Hematopoietic multipotent progenitor cell treated with erythropoietin and hydrocortisone succinate and interleukin-3 and kit ligand, for 8 days (in vitro differentiated cells): ENCODE measurements at regions not wholly inside any gene's neighbourhood (a gene's known extent, or its start where the extent isn't known, plus 50 kb on each side); places are given as distances from the start of the nearest gene placed in this dataset.

Experiments
- DNase-seq: peaks from one replicate; pipeline ENCODE4 v3.0.0-alpha.2; 2015

DNA sequence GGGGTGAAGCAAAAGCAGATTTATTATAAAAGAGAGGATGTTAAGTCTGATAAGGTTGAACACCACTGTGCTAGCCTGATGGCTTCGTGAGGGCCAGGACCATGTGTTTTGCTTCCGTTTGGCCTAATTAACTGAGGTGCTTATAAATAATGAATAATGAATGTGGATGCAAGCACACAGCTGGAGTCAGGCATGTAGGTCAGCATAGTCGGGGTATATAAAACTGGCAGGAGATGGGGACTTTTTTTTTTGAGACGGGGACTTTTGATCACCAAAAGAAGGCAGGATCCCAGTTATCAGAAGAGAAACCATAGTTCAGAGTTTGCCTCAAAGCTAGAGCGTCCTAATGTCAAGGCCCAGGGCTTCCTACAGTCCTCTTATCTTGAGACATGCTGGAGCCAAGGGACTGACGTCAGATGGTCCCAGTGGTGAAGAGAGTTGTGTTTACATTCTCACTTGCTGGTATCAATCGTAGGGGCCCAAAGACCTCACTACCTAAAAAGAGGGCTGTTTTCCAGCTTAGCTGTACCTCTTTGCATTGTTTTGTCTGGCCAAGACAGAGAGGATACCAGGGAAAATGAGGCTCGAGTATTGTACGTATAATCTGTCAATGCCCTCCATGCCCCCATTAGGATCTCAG lies 50.4 kb downstream of the RTL9 start:
- DNase-seq, result peak; percentile 57

GRCh38 chrX:110409925-110410324 lies 51.3 kb downstream of the RTL9 start:
- peak; percentile 50 for DNase-seq

DNA sequence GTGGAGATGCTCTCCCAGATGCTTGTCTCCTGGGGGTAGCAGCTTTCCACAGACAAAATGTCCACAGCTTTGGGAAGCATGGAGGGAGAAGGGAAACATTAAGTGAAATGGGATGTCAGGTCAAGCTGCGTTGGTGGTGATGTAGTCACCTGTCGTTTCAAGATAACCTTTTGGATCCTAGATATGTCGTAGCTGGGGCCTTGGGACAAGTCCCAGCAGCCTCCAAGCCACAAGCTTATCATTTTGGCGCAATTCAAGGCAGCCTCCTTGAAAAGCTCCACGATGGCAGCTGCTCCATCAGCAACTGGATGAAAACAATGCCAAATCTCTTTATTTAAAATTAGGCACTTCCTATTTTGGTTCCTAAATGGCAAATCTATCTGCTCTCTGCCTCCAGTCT lies 52.0 kb downstream of the RTL9 start:
- DNase-seq, result peak; percentile 61

DNA sequence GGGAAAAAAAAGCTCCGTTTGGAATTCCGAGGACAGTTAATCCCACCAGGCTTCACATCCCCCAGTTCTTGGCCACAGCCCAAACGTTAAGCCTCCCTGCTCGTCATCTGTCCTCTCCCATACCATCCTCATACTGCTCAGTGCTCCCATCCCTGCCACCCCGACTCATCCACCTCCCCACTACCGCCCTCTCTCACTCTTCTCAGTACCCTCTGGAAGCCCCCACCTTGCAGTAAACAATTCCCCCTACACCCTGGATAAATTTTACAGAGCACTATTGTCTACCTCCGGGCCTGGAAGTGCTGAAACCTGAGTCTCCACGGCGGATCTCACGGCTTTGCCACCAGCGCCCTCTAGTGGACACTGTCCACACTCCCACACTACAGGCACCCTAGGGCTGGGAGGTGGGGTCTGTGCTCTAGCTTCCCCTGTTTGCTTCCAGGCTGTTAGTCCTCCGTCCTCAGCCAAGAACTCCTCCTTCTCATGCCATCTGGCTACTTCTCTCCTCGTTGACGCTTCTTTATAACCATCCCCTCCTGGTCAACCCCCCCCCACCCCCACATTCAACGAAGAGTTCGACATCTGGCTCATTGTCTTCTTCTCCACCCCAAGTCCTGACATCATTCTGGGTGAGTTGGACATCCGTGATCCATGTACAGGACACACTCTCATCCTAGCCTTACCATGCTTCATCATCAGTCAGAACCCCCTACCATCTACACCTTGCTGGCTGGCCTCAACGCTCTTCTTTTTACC lies 54.5 kb downstream of the RTL9 start:
- peak; percentile 78 for DNase-seq

- no peak for DNase-seq
Measured at GRCh38 chrX:110413727-110414124, 55.1 kb downstream of the RTL9 start.

DNA sequence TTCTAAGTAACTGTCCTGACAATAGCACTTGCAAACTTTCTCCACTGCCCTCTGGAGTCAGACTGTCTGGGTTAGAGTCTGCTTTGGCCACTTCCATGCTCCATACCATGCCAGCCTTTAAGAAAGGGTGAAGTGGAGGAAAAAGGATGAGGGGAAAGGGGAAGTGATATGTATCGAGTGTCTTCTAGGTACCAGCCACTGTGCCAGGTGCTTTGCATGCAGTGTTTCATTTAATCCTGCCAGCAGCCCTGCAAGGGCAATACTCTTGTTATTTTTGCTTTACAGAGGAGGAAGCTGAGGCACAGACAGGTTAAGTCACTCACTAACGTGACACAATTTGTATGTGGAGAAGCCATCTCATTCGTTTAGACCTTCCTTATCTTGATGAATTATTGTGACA lies 55.6 kb downstream of the RTL9 start:
- no peak for DNase-seq

GRCh38 chrX:110414679-110415439 lies 56.2 kb downstream of the RTL9 start:
- no peak for DNase-seq

GRCh38 chrX:110415440-110416170 lies 57.0 kb downstream of the RTL9 start:
- DNase-seq, result peak; percentile 33

DNA sequence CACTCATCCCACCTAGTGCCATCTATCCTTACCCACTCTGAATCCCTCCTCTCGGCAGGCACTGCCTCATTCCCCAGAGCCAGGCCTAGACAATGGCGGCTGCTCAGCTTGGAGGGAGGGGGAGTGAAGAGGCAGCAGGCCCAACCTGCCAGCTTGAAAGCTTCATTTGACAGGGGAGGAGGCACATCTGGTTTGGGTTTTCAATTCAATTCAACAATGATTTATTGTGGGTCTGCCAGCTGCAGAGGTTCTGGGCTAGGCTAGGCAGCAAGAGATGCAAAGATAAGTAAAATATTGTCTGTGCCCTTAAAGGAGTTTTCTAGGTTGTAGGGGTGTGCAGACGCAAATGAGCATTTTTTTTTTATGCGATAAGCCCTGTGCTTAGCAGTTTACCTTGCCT lies 58.5 kb downstream of the RTL9 start:
- DNase-seq, result no peak

- DNase-seq, result peak; percentile 63
Measured at GRCh38 chrX:110418316-110419235, 59.9 kb downstream of the RTL9 start.

- DNase-seq, result no peak
Measured at GRCh38 chrX:110419512-110419911, 60.9 kb downstream of the RTL9 start.

- peak; percentile 61 for DNase-seq
Measured at GRCh38 chrX:110420771-110421499, 62.3 kb downstream of the RTL9 start.

- no peak for DNase-seq
Measured at GRCh38 chrX:110421500-110422455, 63.1 kb downstream of the RTL9 start.

DNA sequence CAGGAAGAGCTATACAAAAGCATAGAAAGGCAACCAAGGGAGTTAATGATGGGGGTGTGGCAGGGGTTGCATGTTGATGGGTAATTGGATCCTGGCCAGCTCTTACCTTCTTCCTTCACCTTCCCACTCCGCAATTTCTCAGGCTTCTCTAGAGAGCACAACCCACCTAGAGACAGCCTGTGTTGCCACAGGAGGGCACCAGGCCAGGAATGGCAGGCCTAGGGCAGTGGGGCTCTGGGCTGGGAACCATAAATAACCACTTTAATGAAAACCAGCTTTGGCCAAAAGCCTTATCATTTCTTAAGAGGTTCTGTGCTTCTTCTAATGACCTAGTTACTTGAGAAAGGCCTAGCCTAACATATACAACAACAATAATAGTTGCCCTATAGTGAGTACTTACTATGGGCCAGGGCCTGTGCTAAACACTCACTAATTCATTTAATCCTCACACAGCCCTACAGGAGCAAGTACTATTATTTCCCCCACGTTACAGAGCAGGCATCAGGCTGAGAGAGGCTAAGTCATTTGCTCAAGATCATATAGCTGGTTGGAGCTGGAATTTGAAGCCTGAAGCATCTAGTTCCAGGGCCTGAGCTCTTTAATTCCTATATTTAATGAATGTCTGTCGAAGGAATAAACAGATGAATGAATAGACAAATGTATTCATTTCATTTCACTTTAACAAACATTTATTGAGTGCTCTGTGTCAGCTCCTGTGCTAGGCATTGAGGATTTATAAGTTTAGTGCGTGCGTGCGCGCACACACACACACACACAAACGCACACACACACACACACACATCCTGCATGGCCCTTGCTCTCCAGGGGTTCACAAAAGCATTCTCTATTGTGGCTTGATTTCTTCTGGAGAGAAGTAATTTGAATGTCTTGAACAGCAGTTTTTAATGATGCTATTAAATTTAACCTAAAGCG lies 66.8 kb downstream of the RTL9 start:
- DNase-seq, result no peak

DNA sequence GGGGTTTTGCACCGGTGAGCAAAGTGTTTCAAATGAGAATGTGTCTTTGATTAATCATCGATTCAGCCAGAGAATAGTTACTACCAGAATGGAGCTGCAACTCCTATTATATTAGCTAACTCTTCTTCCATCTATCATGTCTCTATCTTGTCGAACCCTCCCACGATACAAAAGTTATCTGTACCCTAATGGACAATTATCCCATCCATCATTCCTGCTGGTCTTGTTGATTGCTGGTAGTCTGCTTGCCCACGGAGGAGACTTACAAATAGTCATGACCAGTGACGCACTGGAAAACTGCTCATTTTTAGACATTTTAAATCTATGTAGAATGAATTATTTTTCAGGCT lies 67.5 kb downstream of the RTL9 start:
- DNase-seq, result no peak

GRCh38 chrX:110427076-110427475 lies 68.4 kb downstream of the RTL9 start:
- DNase-seq, result no peak

DNA sequence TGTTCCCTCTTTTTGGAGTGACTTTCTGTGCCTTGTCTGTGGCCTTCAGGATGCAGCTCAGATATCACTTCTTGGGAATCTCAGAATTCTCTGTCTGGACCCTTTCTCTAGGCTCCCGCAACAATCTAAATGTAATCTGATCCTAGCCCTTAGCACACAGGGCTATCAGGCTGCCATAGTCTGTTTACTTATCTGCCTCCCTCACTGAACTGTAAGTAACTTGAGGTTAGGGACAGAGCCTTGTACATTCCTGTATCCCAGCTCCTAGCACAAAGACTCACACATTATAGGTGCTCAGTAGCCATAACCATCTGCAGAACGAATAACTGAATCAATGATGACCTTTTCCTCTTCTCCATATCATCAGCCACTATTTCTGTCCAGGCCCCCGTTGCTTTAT lies 69.5 kb downstream of the RTL9 start:
- DNase-seq, result no peak

DNA sequence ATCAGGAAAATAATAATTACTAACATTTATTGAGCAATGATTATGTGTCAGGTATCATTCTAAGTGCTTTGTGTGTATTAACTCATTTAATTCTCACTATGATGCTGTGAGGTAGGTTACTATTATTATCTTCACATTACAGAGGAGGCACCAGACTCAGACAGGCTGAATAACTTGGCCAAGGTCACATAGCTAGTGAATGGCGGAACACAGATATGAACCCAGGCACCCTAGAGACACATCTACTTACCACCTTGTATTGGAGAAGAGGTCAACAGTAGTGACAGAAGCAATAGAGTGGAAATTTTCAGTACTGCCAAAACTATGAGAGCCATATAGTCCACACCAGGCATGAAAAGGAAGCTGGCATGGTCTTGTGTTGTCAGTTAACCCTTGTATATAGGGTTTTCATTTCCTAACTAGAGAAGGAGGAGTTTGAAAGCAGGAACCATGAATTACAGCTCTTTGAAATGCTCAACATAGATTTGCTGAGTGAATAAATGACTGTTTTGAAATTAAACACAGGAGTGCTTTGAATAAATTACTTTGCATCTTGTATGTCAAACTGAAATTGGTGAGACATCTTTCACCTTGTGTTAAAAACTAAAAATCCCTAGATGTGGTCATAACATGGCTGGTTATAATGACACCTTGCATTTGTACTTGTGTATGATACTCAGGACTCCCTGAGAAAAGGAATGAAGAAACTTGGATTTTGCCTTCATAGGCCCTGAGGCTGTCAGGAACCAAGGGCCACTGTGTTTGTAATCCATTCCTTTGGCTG lies 71.8 kb downstream of the RTL9 start:
- no peak for DNase-seq
